Lower leg skin (tissue), 3 donors: ENCODE measurements at regions not wholly inside any gene's neighbourhood (a gene's known extent, or its start where the extent isn't known, plus 50 kb on each side); places are given as distances from the start of the nearest gene placed in this dataset.

ENCODE experiments used
- POLR2A ChIP-seq, 2 donors: fragments of 450-650 bp; IDR thresholded peaks; one replicate each; pipeline ENCODE4 v1.6.1; 2016 to 2017; ENCODE audit warnings: antibody characterized with exemption in 2 of 2, mild to moderate bottlenecking in 1 of 2, moderate library complexity in 1 of 2
- TF ChIP-seq, protein P1 (sequence below), 3 donors: fragments of 450-650 bp; IDR thresholded peaks; one replicate each; pipeline ENCODE4 v1.5.1; 2016; ENCODE audit warnings: antibody characterized with exemption in 3 of 3, mild to moderate bottlenecking in 3 of 3, moderate library complexity in 2 of 3

GRCh38 chr13:62210951-62211350 lies 795.3 kb upstream of the PCDH20 start:
- TF ChIP-seq, protein P1, sequence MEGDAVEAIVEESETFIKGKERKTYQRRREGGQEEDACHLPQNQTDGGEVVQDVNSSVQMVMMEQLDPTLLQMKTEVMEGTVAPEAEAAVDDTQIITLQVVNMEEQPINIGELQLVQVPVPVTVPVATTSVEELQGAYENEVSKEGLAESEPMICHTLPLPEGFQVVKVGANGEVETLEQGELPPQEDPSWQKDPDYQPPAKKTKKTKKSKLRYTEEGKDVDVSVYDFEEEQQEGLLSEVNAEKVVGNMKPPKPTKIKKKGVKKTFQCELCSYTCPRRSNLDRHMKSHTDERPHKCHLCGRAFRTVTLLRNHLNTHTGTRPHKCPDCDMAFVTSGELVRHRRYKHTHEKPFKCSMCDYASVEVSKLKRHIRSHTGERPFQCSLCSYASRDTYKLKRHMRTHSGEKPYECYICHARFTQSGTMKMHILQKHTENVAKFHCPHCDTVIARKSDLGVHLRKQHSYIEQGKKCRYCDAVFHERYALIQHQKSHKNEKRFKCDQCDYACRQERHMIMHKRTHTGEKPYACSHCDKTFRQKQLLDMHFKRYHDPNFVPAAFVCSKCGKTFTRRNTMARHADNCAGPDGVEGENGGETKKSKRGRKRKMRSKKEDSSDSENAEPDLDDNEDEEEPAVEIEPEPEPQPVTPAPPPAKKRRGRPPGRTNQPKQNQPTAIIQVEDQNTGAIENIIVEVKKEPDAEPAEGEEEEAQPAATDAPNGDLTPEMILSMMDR (IDR thresholded peaks at IDR 0.05), result no peak
- no peak for TF ChIP-seq POLR2A (IDR thresholded peaks at IDR 0.05)
